ENCODE measurements at regions not wholly inside any gene's neighbourhood (a gene's known extent, or its start where the extent isn't known, plus 50 kb on each side); places are given as distances from the start of the nearest gene placed in this dataset.
"Not testable (repeated sequence)": the region's sequence is repeated elsewhere in the genome, so short reads cannot be mapped to it uniquely, and the experiment has no call there.

GRCh38 chr14:30159374-30159773 lies 231.7 kb upstream of the PRKD1 start:
- no peak for DNase-seq (ENCODE audit: low spot score)

GRCh38 chr14:30160608-30161007 lies 233.0 kb upstream of the PRKD1 start:
- no peak for DNase-seq (ENCODE audit: low spot score)

GRCh38 chr14:30162066-30162465 lies 234.4 kb upstream of the PRKD1 start:
- no peak for DNase-seq (ENCODE audit: low spot score)

- DNase-seq (ENCODE audit: low spot score) = no peak
Observed at GRCh38 chr14:30165255-30165654, 237.6 kb upstream of the PRKD1 start.

- no peak for DNase-seq (ENCODE audit: low spot score)
Observed at GRCh38 chr14:30177781-30178180, 250.1 kb upstream of the PRKD1 start.

- no peak for DNase-seq (ENCODE audit: low spot score)
Observed at GRCh38 chr14:30179381-30180130, 251.9 kb upstream of the PRKD1 start.

GRCh38 chr14:30180219-30180618 lies 252.6 kb upstream of the PRKD1 start:
- DNase-seq (ENCODE audit: low spot score) = no peak

GRCh38 chr14:30185832-30186231 lies 258.2 kb upstream of the PRKD1 start:
- no peak for DNase-seq (ENCODE audit: low spot score)

- no peak for DNase-seq (ENCODE audit: low spot score)
Observed at GRCh38 chr14:30191639-30192279, 264.1 kb upstream of the PRKD1 start.

- DNase-seq (ENCODE audit: low spot score) = no peak
Observed at GRCh38 chr14:30193101-30193500, 265.5 kb upstream of the PRKD1 start.

- no peak for DNase-seq (ENCODE audit: low spot score)
Observed at GRCh38 chr14:30193845-30194501, 266.3 kb upstream of the PRKD1 start.

- DNase-seq (ENCODE audit: low spot score) = peak; percentile 33
Observed at GRCh38 chr14:30194741-30195148, 267.1 kb upstream of the PRKD1 start.

GRCh38 chr14:30195941-30196340 lies 268.3 kb upstream of the PRKD1 start:
- DNase-seq (ENCODE audit: low spot score) = no peak

- DNase-seq (ENCODE audit: low spot score) = no peak
Observed at GRCh38 chr14:30196861-30197260, 269.2 kb upstream of the PRKD1 start.

- not testable (repeated sequence) for DNase-seq (ENCODE audit: low spot score)
Observed at GRCh38 chr14:30198720-30199119, 271.1 kb upstream of the PRKD1 start.

- DNase-seq (ENCODE audit: low spot score) = no peak
Observed at GRCh38 chr14:30204431-30204980, 276.9 kb upstream of the PRKD1 start.

GRCh38 chr14:30209136-30209535 lies 281.5 kb upstream of the PRKD1 start:
- DNase-seq (ENCODE audit: low spot score) = no peak

- DNase-seq (ENCODE audit: low spot score) = no peak
Observed at GRCh38 chr14:30210630-30211029, 283.0 kb upstream of the PRKD1 start.

- DNase-seq (ENCODE audit: low spot score) = no peak
Observed at GRCh38 chr14:30211326-30211725, 283.7 kb upstream of the PRKD1 start.

GRCh38 chr14:30214014-30214413 lies 286.4 kb upstream of the PRKD1 start:
- DNase-seq (ENCODE audit: low spot score) = no peak

- peak; percentile 57 for DNase-seq (ENCODE audit: low spot score)
Observed at GRCh38 chr14:30214461-30215090, 286.9 kb upstream of the PRKD1 start.

GRCh38 chr14:30218907-30219306 lies 291.3 kb upstream of the PRKD1 start:
- DNase-seq (ENCODE audit: low spot score) = no peak

Data from H4 (cell line).